Uterus (tissue), 3 donors: ENCODE measurements at regions not wholly inside any gene's neighbourhood (a gene's known extent, or its start where the extent isn't known, plus 50 kb on each side); places are given as distances from the start of the nearest gene placed in this dataset.

Experiments used
- DNase-seq, 2 donors: peaks; one replicate each; pipeline ENCODE4 v3.0.0-alpha.2; 2019 to 2020
- H3K27ac ChIP-seq, 2 donors: fragments of 200-600 bp; sonication (generic); 1 replicate in 1 of 2; 2 replicates in 1 of 2; pipeline ENCODE4 v1.5.1; 2016 to 2018
- H3K27me3 ChIP-seq, 2 donors: fragments of 200-600 bp; sonication (generic); one replicate each; pipeline ENCODE4 v1.5.1; 2018 to 2019; ENCODE audit warnings: control low read depth in 1 of 2
- H3K36me3 ChIP-seq, 2 donors: fragments of 200-600 bp; sonication (generic); one replicate each; pipeline ENCODE4 v1.5.1; 2019; ENCODE audit warnings: control low read depth in 1 of 2
- H3K4me1 ChIP-seq, 2 donors: fragments of 200-600 bp; sonication (generic); one replicate each; pipeline ENCODE4 v1.5.1; 2018 to 2019; ENCODE audit warnings: control low read depth in 1 of 2
- H3K4me3 ChIP-seq, 2 donors: fragments of 200-600 bp; sonication (generic); 1 replicate in 1 of 2; 2 replicates in 1 of 2; pipeline ENCODE4 v1.5.1; 2018 to 2019; ENCODE audit warnings: mild to moderate bottlenecking in 1 of 2
- H3K9me3 ChIP-seq, 2 donors: fragments of 200-600 bp; sonication (generic); one replicate each; pipeline ENCODE4 v1.5.1; 2019; ENCODE audit warnings: control low read depth in 1 of 2
- CTCF ChIP-seq, 4 experiments: fragments of 200-600 bp in 2 of 4; fragments of 450-650 bp in 2 of 4; sonication (generic) in 2 of 4; IDR thresholded peaks; one replicate each; pipeline ENCODE4 v1.5.1; 2016 to 2019; ENCODE audit warnings: antibody characterized with exemption in 4 of 4, mild to moderate bottlenecking in 2 of 4, moderate library complexity in 1 of 4
- POLR2A ChIP-seq, 2 donors: fragments of 450-650 bp; IDR thresholded peaks; one replicate each; pipeline ENCODE4 v1.6.1; 2016; ENCODE audit warnings: antibody characterized with exemption in 2 of 2, mild to moderate bottlenecking in 1 of 2, moderate library complexity in 1 of 2
- intact Hi-C: fragments of 100-400 bp; cut with DNase I; formaldehyde crosslinking; loops from one replicate; pipeline ENCODE4 v1.15.1; 2023; ENCODE audit warnings: low total_unique reads
- donor health status: DM: yes; HTN: yes; CAD: no.

- Histone ChIP-seq H3K4me1 (no peaks in the 10 kb centered on the region), H3K36me3 (no peaks in the 10 kb centered on the region), H3K9me3 (peaks cover 0 to 3% of the 10 kb centered on the region in 2 donors), H3K4me3 (no peak overlapping the region), H3K27ac (no peak overlapping the region), H3K27me3 (no peaks in the 10 kb centered on the region)
- no peak for DNase-seq
- intact Hi-C loops, result no loop called here
- TF ChIP-seq CTCF (IDR thresholded peaks at IDR 0.05), result no peak
- no peak for TF ChIP-seq POLR2A (IDR thresholded peaks at IDR 0.05)
These were observed 200.7 kb upstream of the ANKRD50 start for GRCh38 chr4:124913237-124913636.

- no peaks in the 10 kb centered on the region for H3K27me3 ChIP-seq
- H3K27ac ChIP-seq, result no peak overlapping the region
- no peak for DNase-seq
- intact Hi-C loops, result no loop called here
- no peaks in the 10 kb centered on the region for H3K36me3 ChIP-seq
- TF ChIP-seq POLR2A (IDR thresholded peaks at IDR 0.05), result no peak
- TF ChIP-seq CTCF (IDR thresholded peaks at IDR 0.05), result no peak
- H3K4me1 ChIP-seq, result no peaks in the 10 kb centered on the region
- peaks cover 0 to 3% of the 10 kb centered on the region in 2 donors for H3K9me3 ChIP-seq
- no peak overlapping the region for H3K4me3 ChIP-seq
These were observed 197.8 kb upstream of the ANKRD50 start for GRCh38 chr4:124910327-124910726.

GRCh38 chr4:124907881-124908280 is 195.3 kb upstream of the ANKRD50 start:
- DNase-seq, result no peak
- TF ChIP-seq CTCF (IDR thresholded peaks at IDR 0.05) (no peak), POLR2A (IDR thresholded peaks at IDR 0.05) (no peak)
- no peaks in the 10 kb centered on the region for H3K27me3 ChIP-seq
- intact Hi-C loops, result no loop called here
- H3K27ac ChIP-seq, result no peak overlapping the region
- no peaks in the 10 kb centered on the region for H3K36me3 ChIP-seq
- H3K9me3 ChIP-seq, result peaks cover 0 to 1% of the 10 kb centered on the region in 2 donors
- H3K4me1 ChIP-seq, result no peaks in the 10 kb centered on the region
- H3K4me3 ChIP-seq, result no peak overlapping the region

DNA sequence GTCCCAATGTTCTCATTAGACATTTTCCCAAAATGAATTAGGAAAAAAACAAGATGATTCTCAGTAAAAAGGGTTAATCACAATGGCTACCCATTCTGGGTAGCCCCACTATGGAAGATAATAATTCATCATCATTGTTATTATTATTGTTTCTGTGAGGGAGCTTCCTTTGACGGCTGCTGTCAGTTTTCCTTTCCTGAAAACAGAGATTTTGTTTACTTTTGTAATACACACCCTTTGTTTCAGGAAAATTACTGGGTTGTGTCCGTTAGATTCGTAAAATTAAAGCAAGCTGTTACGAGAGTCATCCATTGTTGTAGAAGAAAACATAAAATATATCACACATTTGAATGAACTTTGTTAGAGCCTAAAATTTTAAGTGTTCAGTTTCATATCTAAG is 192.9 kb upstream of the ANKRD50 start:
- Histone ChIP-seq H3K4me3 (no peak overlapping the region), H3K27me3 (no peaks in the 10 kb centered on the region), H3K27ac (no peak overlapping the region), H3K4me1 (no peaks in the 10 kb centered on the region), H3K36me3 (no peaks in the 10 kb centered on the region), H3K9me3 (no peaks in the 10 kb centered on the region)
- TF ChIP-seq POLR2A (IDR thresholded peaks at IDR 0.05) (no peak), CTCF (IDR thresholded peaks at IDR 0.05) (no peak)
- no peak for DNase-seq
- intact Hi-C loops, result no loop called here

- no peaks in the 10 kb centered on the region for H3K9me3 ChIP-seq
- intact Hi-C loops, result no loop called here
- H3K4me3 ChIP-seq, result no peak overlapping the region
- H3K4me1 ChIP-seq, result no peaks in the 10 kb centered on the region
- H3K36me3 ChIP-seq, result no peaks in the 10 kb centered on the region
- DNase-seq, result no peak
- H3K27me3 ChIP-seq, result no peaks in the 10 kb centered on the region
- H3K27ac ChIP-seq, result no peak overlapping the region
- TF ChIP-seq CTCF (IDR thresholded peaks at IDR 0.05) (no peak), POLR2A (IDR thresholded peaks at IDR 0.05) (no peak)
These were observed 192.3 kb upstream of the ANKRD50 start for GRCh38 chr4:124904723-124905388.
